ENCODE measurements at regions not wholly inside any gene's neighbourhood (a gene's known extent, or its start where the extent isn't known, plus 50 kb on each side); places are given as distances from the start of the nearest gene placed in this dataset.

GRCh38 chr19:34837262-34837661 is 64.2 kb upstream of the ZNF599 start:
- DNase-seq (ENCODE audit: low spot score) (no peak), ATAC-seq (no peak)
- Mint-ChIP-seq H3K9me3 (no peaks in the 10 kb centered on the region), H3K36me3 (no peaks in the 10 kb centered on the region), H3K4me3 (no peak overlapping the region), H3K4me1 (ENCODE audit: low read depth in 2 of 2) (peaks cover 0 to 9% of the 10 kb centered on the region in 2 donors), H3K27ac (no peak overlapping the region), H3K27me3 (peaks cover 0 to 2% of the 10 kb centered on the region in 2 donors)

- H3K36me3 Mint-ChIP-seq, result no peaks in the 10 kb centered on the region
- peaks cover 0 to 9% of the 10 kb centered on the region in 2 donors for H3K4me1 Mint-ChIP-seq (ENCODE audit: low read depth in 2 of 2)
- no peak overlapping the region for H3K27ac Mint-ChIP-seq
- H3K4me3 Mint-ChIP-seq, result no peak overlapping the region
- ATAC-seq (no peak), DNase-seq (ENCODE audit: low spot score) (no peak)
- peaks cover 0 to 2% of the 10 kb centered on the region in 2 donors for H3K27me3 Mint-ChIP-seq
- H3K9me3 Mint-ChIP-seq, result no peaks in the 10 kb centered on the region
Measured at GRCh38 chr19:34835631-34836351, 62.8 kb upstream of the ZNF599 start.

GRCh38 chr19:34834472-34835061 is 61.6 kb upstream of the ZNF599 start:
- ATAC-seq (no peak), DNase-seq (ENCODE audit: low spot score) (no peak)
- H3K27me3 Mint-ChIP-seq, result peaks cover 0 to 2% of the 10 kb centered on the region in 2 donors
- H3K36me3 Mint-ChIP-seq, result no peaks in the 10 kb centered on the region
- H3K4me1 Mint-ChIP-seq (ENCODE audit: low read depth in 2 of 2), result peaks cover 0 to 6% of the 10 kb centered on the region in 2 donors
- no peak overlapping the region for H3K4me3 Mint-ChIP-seq
- no peak overlapping the region for H3K27ac Mint-ChIP-seq
- no peaks in the 10 kb centered on the region for H3K9me3 Mint-ChIP-seq

GRCh38 chr19:34832581-34833112 is 59.6 kb upstream of the ZNF599 start:
- H3K4me3 Mint-ChIP-seq, result no peak overlapping the region
- no peaks in the 10 kb centered on the region for H3K36me3 Mint-ChIP-seq

GRCh38 chr19:34831714-34832113 is 58.7 kb upstream of the ZNF599 start:
- Mint-ChIP-seq H3K27ac (no peak overlapping the region), H3K27me3 (no peaks in the 10 kb centered on the region), H3K4me3 (no peak overlapping the region), H3K9me3 (no peaks in the 10 kb centered on the region), H3K4me1 (ENCODE audit: low read depth in 2 of 2) (no peaks in the 10 kb centered on the region), H3K36me3 (no peaks in the 10 kb centered on the region)
- DNase-seq (ENCODE audit: low spot score), result no peak
- no peak for ATAC-seq

More at GRCh38 chr19:34832581-34833112, 59.6 kb upstream of the ZNF599 start:
- H3K27ac Mint-ChIP-seq, result no peak overlapping the region
- no peak for DNase-seq (ENCODE audit: low spot score)
- ATAC-seq, result no peak
- no peaks in the 10 kb centered on the region for H3K4me1 Mint-ChIP-seq (ENCODE audit: low read depth in 2 of 2)
- no peaks in the 10 kb centered on the region for H3K27me3 Mint-ChIP-seq
- no peaks in the 10 kb centered on the region for H3K9me3 Mint-ChIP-seq

- no peaks in the 10 kb centered on the region for H3K36me3 Mint-ChIP-seq
- H3K4me3 Mint-ChIP-seq, result no peak overlapping the region
- no peaks in the 10 kb centered on the region for H3K4me1 Mint-ChIP-seq (ENCODE audit: low read depth in 2 of 2)
- DNase-seq (ENCODE audit: low spot score) (no peak), ATAC-seq (no peak)
- H3K27ac Mint-ChIP-seq, result no peak overlapping the region
- H3K9me3 Mint-ChIP-seq, result no peaks in the 10 kb centered on the region
- H3K27me3 Mint-ChIP-seq, result no peaks in the 10 kb centered on the region
Measured at GRCh38 chr19:34828156-34828555, 55.1 kb upstream of the ZNF599 start.

- no peaks in the 10 kb centered on the region for H3K9me3 Mint-ChIP-seq
- H3K27me3 Mint-ChIP-seq, result no peaks in the 10 kb centered on the region
- no peak overlapping the region for H3K27ac Mint-ChIP-seq
- no peak overlapping the region for H3K4me3 Mint-ChIP-seq
- no peak for DNase-seq (ENCODE audit: low spot score)
- no peaks in the 10 kb centered on the region for H3K4me1 Mint-ChIP-seq (ENCODE audit: low read depth in 2 of 2)
- ATAC-seq, result no peak
- H3K36me3 Mint-ChIP-seq, result no peaks in the 10 kb centered on the region
Measured at GRCh38 chr19:34825212-34825611, 52.2 kb upstream of the ZNF599 start.

- DNase-seq (ENCODE audit: low spot score) (no peak), ATAC-seq (no peak)
- no peaks in the 10 kb centered on the region for H3K9me3 Mint-ChIP-seq
- no peaks in the 10 kb centered on the region for H3K4me1 Mint-ChIP-seq (ENCODE audit: low read depth in 2 of 2)
- H3K27me3 Mint-ChIP-seq, result no peaks in the 10 kb centered on the region
- no peaks in the 10 kb centered on the region for H3K36me3 Mint-ChIP-seq
- no peak overlapping the region for H3K27ac Mint-ChIP-seq
- no peak overlapping the region for H3K4me3 Mint-ChIP-seq
Measured at GRCh38 chr19:34824686-34825085, 51.7 kb upstream of the ZNF599 start.
